ENCODE measurements at regions not wholly inside any gene's neighbourhood (a gene's known extent, or its start where the extent isn't known, plus 50 kb on each side); places are given as distances from the start of the nearest gene placed in this dataset.

DNA sequence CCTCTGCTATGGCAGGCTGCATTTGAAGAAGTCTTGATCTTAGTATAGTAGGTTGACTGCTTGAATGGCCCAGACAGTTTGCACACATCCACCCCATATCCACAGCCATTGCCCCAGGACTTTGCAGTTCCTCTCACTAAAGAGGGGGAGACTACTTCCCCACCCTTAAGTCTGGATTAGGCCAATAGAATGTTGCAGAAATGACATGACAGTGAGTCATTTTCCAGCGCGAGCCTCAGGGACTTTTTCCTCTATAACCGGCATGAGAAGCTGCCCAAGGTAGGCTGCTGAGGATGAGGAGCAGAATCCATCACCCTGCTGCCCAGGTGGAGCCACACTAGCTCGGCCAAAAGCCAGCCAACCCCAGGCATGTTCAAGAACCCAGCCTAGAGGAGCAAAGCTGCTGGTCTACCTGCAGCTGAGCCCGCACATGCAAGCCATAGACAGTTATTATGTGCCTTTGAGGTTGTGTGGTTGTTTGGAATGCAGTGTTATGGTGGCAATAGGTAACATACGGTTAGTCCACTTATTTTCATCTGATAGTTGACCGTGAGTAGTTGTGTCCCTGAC is 113.9 kb downstream of the TLE3 start:
- Histone ChIP-seq H3K4me3 (ENCODE audit: insufficient read depth in 1 of 2, low read depth in 1 of 2, low read length in 2 of 2) (no peak overlapping the region), H3K79me1 (replicated peaks; ENCODE audit: low read length, poor library complexity, severe bottlenecking) (no peaks in the 10 kb centered on the region), H2BK120ac (ENCODE audit: low read depth, low read length) (no peak overlapping the region), H3K9ac (ENCODE audit: low read length) (no peak overlapping the region), H4K8ac (ENCODE audit: low read length) (no peak overlapping the region), H3K4me2 (ENCODE audit: low read length, poor library complexity, severe bottlenecking) (no peak overlapping the region), H3K27ac (ENCODE audit: low read length, poor library complexity, severe bottlenecking) (no peak overlapping the region), H3K4ac (ENCODE audit: low read depth in 1 of 2, low read length in 2 of 2) (no peak overlapping the region), H3K9me3 (ENCODE audit: control insufficient read depth, low read length) (no peaks in the 10 kb centered on the region), H2AFZ (ENCODE audit: low read depth, low read length) (no peak overlapping the region), H3K36me3 (ENCODE audit: control insufficient read depth in 1 of 2, insufficient read depth in 2 of 2, low read depth in 1 of 2, low read length in 2 of 2) (no peaks in the 10 kb centered on the region), H2AK5ac (ENCODE audit: low read length, severe bottlenecking) (no peak overlapping the region), H2BK5ac (ENCODE audit: low read depth, low read length, poor library complexity, severe bottlenecking) (no peak overlapping the region), H2BK15ac (ENCODE audit: low read depth, poor library complexity, severe bottlenecking) (no peak overlapping the region), H4K91ac (ENCODE audit: low read length) (no peak overlapping the region), H3K18ac (ENCODE audit: low read depth in 1 of 2, low read length in 2 of 2) (no peak overlapping the region), H3K23ac (ENCODE audit: low read length in 2 of 2) (no peak overlapping the region), H3K4me1 (ENCODE audit: control insufficient read depth, insufficient read depth, low read depth, low read length) (peaks cover 10% of the 10 kb centered on the region), H3K14ac (ENCODE audit: low read length in 2 of 2) (no peak overlapping the region), H3K27me3 (ENCODE audit: control insufficient read depth in 1 of 2, insufficient read depth in 1 of 2, low read length in 2 of 2) (peaks cover 43 to 86% of the 10 kb centered on the region in 2 experiments), H2BK12ac (ENCODE audit: low read length in 2 of 2) (no peak overlapping the region)
- WGBS: 76% methylated on average over 6 of the region's 7 CpGs
- no peak for DNase-seq

DNA sequence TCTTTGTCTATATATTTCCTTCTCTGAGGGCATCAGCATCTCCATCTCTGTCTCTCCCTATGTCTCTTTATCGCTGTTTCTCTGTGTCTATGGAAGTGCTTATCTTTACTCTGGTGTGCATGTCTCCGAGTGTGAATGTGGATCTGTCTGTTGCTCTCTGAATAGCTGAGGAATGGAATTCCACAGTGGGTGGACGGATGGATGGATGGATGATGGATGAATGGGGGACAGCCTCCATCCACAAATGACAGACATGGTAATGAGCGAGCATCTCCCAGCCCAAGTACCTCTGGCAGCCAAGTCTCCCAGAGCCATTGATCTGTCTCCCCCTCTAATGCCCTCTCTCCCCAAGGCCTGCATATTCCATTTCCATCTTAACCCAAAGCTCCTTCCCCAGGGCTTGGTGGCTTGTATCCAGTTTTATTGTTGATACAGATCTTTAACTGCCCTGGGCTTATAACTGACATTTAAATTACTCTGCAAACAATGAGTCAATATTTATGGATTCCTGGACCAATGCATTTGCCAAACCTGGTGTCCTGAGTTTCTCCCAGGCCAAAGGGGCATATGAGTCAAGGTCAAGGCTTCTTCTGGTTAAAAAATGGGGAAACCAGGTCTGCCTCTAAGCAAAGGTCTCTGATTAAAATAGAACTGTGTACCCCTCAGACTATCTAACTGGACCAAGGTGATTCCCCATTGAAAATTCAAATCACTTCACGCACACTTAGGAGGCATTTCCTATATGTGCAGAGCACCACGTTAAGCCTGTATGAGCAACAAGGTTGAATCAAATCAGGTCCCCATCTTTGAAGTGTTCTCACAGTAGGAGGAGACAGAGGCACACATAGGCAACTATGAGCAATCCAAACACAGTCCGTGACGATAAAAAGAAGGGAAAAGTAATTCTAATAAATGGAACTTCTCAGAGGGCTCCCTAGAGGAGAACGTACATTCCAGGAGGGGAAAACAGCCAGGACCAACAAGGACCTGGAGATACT is 109.9 kb downstream of the TLE3 start:
- DNase-seq: no peak
- H3K27ac ChIP-seq (ENCODE audit: low read length, poor library complexity, severe bottlenecking): no peak overlapping the region
- H3K9ac ChIP-seq (ENCODE audit: low read length): no peak overlapping the region
- no peak overlapping the region for H3K4ac ChIP-seq (ENCODE audit: low read depth in 1 of 2, low read length in 2 of 2)
- 89% methylated on average over 9 of the region's 9 CpGs for WGBS
- H4K8ac ChIP-seq (ENCODE audit: low read length): no peak overlapping the region
- H3K36me3 ChIP-seq (ENCODE audit: control insufficient read depth in 1 of 2, insufficient read depth in 2 of 2, low read depth in 1 of 2, low read length in 2 of 2): no peaks in the 10 kb centered on the region
- H2AK5ac ChIP-seq (ENCODE audit: low read length, severe bottlenecking): no peak overlapping the region
- no peak overlapping the region for H3K18ac ChIP-seq (ENCODE audit: low read depth in 1 of 2, low read length in 2 of 2)
- no peak overlapping the region for H2AFZ ChIP-seq (ENCODE audit: low read depth, low read length)
- H3K4me3 ChIP-seq (ENCODE audit: insufficient read depth in 1 of 2, low read depth in 1 of 2, low read length in 2 of 2): no peak overlapping the region
- peaks cover 2% of the 10 kb centered on the region for H3K4me1 ChIP-seq (ENCODE audit: control insufficient read depth, insufficient read depth, low read depth, low read length)
- no peak overlapping the region for H2BK12ac ChIP-seq (ENCODE audit: low read length in 2 of 2)
- H3K14ac ChIP-seq (ENCODE audit: low read length in 2 of 2): no peak overlapping the region
- peaks cover 73 to 81% of the 10 kb centered on the region in 2 experiments for H3K27me3 ChIP-seq (ENCODE audit: control insufficient read depth in 1 of 2, insufficient read depth in 1 of 2, low read length in 2 of 2)
- no peak overlapping the region for H2BK120ac ChIP-seq (ENCODE audit: low read depth, low read length)
- H2BK5ac ChIP-seq (ENCODE audit: low read depth, low read length, poor library complexity, severe bottlenecking): no peak overlapping the region
- H3K79me1 ChIP-seq (replicated peaks; ENCODE audit: low read length, poor library complexity, severe bottlenecking): no peaks in the 10 kb centered on the region
- no peak overlapping the region for H4K91ac ChIP-seq (ENCODE audit: low read length)
- no peaks in the 10 kb centered on the region for H3K9me3 ChIP-seq (ENCODE audit: control insufficient read depth, low read length)
- H3K4me2 ChIP-seq (ENCODE audit: low read length, poor library complexity, severe bottlenecking): no peak overlapping the region
- H3K23ac ChIP-seq (ENCODE audit: low read length in 2 of 2): no peak overlapping the region
- no peak overlapping the region for H2BK15ac ChIP-seq (ENCODE audit: low read depth, poor library complexity, severe bottlenecking)

DNA sequence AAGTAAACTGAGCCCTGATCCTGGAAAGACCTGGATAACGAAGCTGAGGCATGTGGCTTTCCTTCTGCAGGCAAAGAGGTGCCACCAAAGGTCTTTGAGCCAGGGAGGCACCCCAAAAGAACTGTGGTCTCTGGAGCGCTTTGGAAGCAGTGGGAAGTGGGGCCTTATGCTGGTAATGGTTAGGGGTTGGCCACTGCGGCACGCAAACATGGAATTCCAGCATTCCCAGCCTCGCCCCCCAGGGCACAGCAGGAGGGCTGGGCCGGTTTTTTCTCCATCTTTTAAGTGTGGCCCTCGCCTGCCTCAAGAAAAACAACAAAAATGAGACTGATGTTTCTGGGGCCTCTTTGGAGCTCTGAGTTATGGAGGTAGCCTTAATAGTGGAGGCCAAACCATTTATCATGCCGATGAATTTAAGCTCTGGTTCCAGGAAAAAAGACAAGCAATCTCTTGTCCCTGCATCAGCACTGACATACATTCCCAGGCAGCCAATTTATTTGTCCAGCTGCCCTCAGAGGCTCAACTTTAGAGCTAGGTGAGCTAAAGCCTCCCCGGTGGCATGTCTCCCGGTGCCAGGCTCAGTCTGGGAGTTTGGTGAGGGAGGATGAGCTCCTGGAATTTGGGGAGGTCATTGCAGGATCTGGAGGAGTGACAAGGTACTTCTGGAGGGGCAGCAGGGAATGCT is 109.0 kb downstream of the TLE3 start:
- H3K79me1 ChIP-seq (replicated peaks; ENCODE audit: low read length, poor library complexity, severe bottlenecking): no peaks in the 10 kb centered on the region
- no peak overlapping the region for H3K18ac ChIP-seq (ENCODE audit: low read depth in 1 of 2, low read length in 2 of 2)
- DNase-seq: no peak
- H3K4me1 ChIP-seq (ENCODE audit: control insufficient read depth, insufficient read depth, low read depth, low read length): peaks cover 2% of the 10 kb centered on the region
- no peak overlapping the region for H2BK15ac ChIP-seq (ENCODE audit: low read depth, poor library complexity, severe bottlenecking)
- no peak overlapping the region for H4K8ac ChIP-seq (ENCODE audit: low read length)
- no peak overlapping the region for H2AK5ac ChIP-seq (ENCODE audit: low read length, severe bottlenecking)
- H3K9me3 ChIP-seq (ENCODE audit: control insufficient read depth, low read length): no peaks in the 10 kb centered on the region
- no peak overlapping the region for H4K91ac ChIP-seq (ENCODE audit: low read length)
- H3K36me3 ChIP-seq (ENCODE audit: control insufficient read depth in 1 of 2, insufficient read depth in 2 of 2, low read depth in 1 of 2, low read length in 2 of 2): no peaks in the 10 kb centered on the region
- no peak overlapping the region for H3K14ac ChIP-seq (ENCODE audit: low read length in 2 of 2)
- H2AFZ ChIP-seq (ENCODE audit: low read depth, low read length): no peak overlapping the region
- H3K4me2 ChIP-seq (ENCODE audit: low read length, poor library complexity, severe bottlenecking): no peak overlapping the region
- H2BK5ac ChIP-seq (ENCODE audit: low read depth, low read length, poor library complexity, severe bottlenecking): no peak overlapping the region
- H2BK12ac ChIP-seq (ENCODE audit: low read length in 2 of 2): no peak overlapping the region
- no peak overlapping the region for H2BK120ac ChIP-seq (ENCODE audit: low read depth, low read length)
- no peak overlapping the region for H3K4me3 ChIP-seq (ENCODE audit: insufficient read depth in 1 of 2, low read depth in 1 of 2, low read length in 2 of 2)
- H3K27ac ChIP-seq (ENCODE audit: low read length, poor library complexity, severe bottlenecking): no peak overlapping the region
- no peak overlapping the region for H3K4ac ChIP-seq (ENCODE audit: low read depth in 1 of 2, low read length in 2 of 2)
- no peak overlapping the region for H3K9ac ChIP-seq (ENCODE audit: low read length)
- no peak overlapping the region for H3K23ac ChIP-seq (ENCODE audit: low read length in 2 of 2)
- peaks cover 69 to 75% of the 10 kb centered on the region in 2 experiments for H3K27me3 ChIP-seq (ENCODE audit: control insufficient read depth in 1 of 2, insufficient read depth in 1 of 2, low read length in 2 of 2)
- 73% methylated on average over 10 of the region's 10 CpGs for whole genome bisulfite sequencing
